ENCODE measurements at regions not wholly inside any gene's neighbourhood (a gene's known extent, or its start where the extent isn't known, plus 50 kb on each side); places are given as distances from the start of the nearest gene placed in this dataset.
"Not testable (repeated sequence)": the region's sequence is repeated elsewhere in the genome, so short reads cannot be mapped to it uniquely, and the experiment has no call there.

DNA sequence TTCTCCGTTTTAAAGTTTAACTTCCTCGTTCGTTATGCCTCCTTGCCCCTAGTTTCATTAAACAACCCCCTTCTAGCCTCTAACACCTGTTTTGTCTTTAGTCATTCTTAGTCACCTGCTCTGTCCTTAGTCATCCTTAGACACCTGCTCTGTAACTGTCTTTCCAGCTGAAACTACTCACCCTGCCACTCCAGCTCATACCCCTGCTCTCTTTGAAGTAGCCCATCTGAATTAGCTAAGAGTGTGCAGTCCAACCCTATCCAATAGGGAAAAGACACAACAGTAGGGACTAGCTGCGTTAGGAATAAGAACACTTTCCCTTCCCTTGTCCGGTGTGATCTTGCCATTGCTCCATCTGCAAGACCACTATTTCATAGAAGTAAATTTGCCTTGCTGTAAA, 446.5 kb downstream of the CCT8L2 start:
- TF ChIP-seq HNRNPK (IDR thresholded peaks at IDR 0.05; ENCODE audit: low read depth, low read length, poor library complexity, severe bottlenecking); TCF7L2 (IDR thresholded peaks at IDR 0.05; ENCODE audit: low read depth, low read length); SPEN (CRISPR knock-in tag; IDR thresholded peaks at IDR 0.05; ENCODE audit: low read depth); HES4 (CRISPR knock-in tag; IDR thresholded peaks at IDR 0.05; ENCODE audit: borderline replicate concordance); ZNF660 (CRISPR knock-in tag; IDR thresholded peaks at IDR 0.05; ENCODE audit: borderline replicate concordance, low read depth); KAT2B (IDR thresholded peaks at IDR 0.05; ENCODE audit: borderline replicate concordance, low read depth, low read length); KLF11 (CRISPR knock-in tag; IDR thresholded peaks at IDR 0.05); SMARCC2 (IDR thresholded peaks at IDR 0.05); RBM39 (IDR thresholded peaks at IDR 0.05; ENCODE audit: low read depth, low read length, poor library complexity, severe bottlenecking); PRMT3 (CRISPR knock-in tag; IDR thresholded peaks at IDR 0.05; ENCODE audit: borderline replicate concordance, low read depth); ZFP36 (IDR thresholded peaks at IDR 0.05; ENCODE audit: borderline replicate concordance, low read depth, low read length, partially characterized antibody): not testable (repeated sequence)
- TF ChIP-seq, protein P1, sequence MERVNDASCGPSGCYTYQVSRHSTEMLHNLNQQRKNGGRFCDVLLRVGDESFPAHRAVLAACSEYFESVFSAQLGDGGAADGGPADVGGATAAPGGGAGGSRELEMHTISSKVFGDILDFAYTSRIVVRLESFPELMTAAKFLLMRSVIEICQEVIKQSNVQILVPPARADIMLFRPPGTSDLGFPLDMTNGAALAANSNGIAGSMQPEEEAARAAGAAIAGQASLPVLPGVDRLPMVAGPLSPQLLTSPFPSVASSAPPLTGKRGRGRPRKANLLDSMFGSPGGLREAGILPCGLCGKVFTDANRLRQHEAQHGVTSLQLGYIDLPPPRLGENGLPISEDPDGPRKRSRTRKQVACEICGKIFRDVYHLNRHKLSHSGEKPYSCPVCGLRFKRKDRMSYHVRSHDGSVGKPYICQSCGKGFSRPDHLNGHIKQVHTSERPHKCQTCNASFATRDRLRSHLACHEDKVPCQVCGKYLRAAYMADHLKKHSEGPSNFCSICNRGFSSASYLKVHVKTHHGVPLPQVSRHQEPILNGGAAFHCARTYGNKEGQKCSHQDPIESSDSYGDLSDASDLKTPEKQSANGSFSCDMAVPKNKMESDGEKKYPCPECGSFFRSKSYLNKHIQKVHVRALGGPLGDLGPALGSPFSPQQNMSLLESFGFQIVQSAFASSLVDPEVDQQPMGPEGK (CRISPR knock-in tag; IDR thresholded peaks at IDR 0.05): not testable (repeated sequence)
- TF ChIP-seq, protein P2, sequence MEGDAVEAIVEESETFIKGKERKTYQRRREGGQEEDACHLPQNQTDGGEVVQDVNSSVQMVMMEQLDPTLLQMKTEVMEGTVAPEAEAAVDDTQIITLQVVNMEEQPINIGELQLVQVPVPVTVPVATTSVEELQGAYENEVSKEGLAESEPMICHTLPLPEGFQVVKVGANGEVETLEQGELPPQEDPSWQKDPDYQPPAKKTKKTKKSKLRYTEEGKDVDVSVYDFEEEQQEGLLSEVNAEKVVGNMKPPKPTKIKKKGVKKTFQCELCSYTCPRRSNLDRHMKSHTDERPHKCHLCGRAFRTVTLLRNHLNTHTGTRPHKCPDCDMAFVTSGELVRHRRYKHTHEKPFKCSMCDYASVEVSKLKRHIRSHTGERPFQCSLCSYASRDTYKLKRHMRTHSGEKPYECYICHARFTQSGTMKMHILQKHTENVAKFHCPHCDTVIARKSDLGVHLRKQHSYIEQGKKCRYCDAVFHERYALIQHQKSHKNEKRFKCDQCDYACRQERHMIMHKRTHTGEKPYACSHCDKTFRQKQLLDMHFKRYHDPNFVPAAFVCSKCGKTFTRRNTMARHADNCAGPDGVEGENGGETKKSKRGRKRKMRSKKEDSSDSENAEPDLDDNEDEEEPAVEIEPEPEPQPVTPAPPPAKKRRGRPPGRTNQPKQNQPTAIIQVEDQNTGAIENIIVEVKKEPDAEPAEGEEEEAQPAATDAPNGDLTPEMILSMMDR (CRISPR knock-in tag; IDR thresholded peaks at IDR 0.05): not testable (repeated sequence)

Measured in HepG2 (cell line).